Keratinocyte (primary cell): ENCODE measurements at regions not wholly inside any gene's neighbourhood (a gene's known extent, or its start where the extent isn't known, plus 50 kb on each side); places are given as distances from the start of the nearest gene placed in this dataset.
A peak's percentile ranks its signal among the peaks of the same experiment; 100 is the strongest.
"Not testable (repeated sequence)": the region's sequence is repeated elsewhere in the genome, so short reads cannot be mapped to it uniquely, and the experiment has no call there.

Experiments
- DNase-seq: peaks from one replicate; pipeline ENCODE4 v3.0.0-alpha.2; 2011; ENCODE audit warnings: low read depth, missing footprints, low spot score
- FAIRE-seq: peaks from 2 replicates; lab custom pipeline; 2011; peaks lifted over from hg19 to GRCh38; lab: Jason Lieb, UNC
- H2AFZ ChIP-seq: 2 replicates; pipeline ENCODE4 v1.6.0; 2012; ENCODE audit warnings: low read length, control low read depth, inconsistent platforms; ENCODE audit not compliant: control insufficient read depth
- H3K27ac ChIP-seq: 2 replicates; pipeline ENCODE4 v1.5.1; 2011; ENCODE audit warnings: low read length; ENCODE audit not compliant: control insufficient read depth, insufficient read depth
- H3K27me3 ChIP-seq: 3 replicates; pipeline ENCODE4 v1.6.0; 2011; ENCODE audit warnings: low read length; ENCODE audit not compliant: control insufficient read depth, insufficient read depth; ENCODE audit errors: extremely low read depth
- H3K36me3 ChIP-seq, 2 experiments: 2 replicates in 1 of 2; 3 replicates in 1 of 2; pipeline ENCODE4 v1.5.1; 2011; ENCODE audit warnings: low read length in 2 of 2, mild to moderate bottlenecking in 1 of 2; ENCODE audit not compliant: control insufficient read depth in 2 of 2, insufficient read depth in 2 of 2; ENCODE audit errors: extremely low read depth in 1 of 2
- H3K4me1 ChIP-seq: 3 replicates; pipeline ENCODE4 v1.5.1; 2011; ENCODE audit warnings: low read length; ENCODE audit not compliant: control insufficient read depth, insufficient read depth; ENCODE audit errors: extremely low read depth
- H3K4me2 ChIP-seq: 3 replicates; pipeline ENCODE4 v1.6.0; 2011; ENCODE audit warnings: low read depth, low read length; ENCODE audit not compliant: control insufficient read depth, insufficient read depth; ENCODE audit errors: extremely low read depth
- H3K4me3 ChIP-seq, 3 experiments: fragments of 200-600 bp in 1 of 3; sonication (generic) in 1 of 3; 2 replicates in 2 of 3; 3 replicates in 1 of 3; pipeline ENCODE4 v1.5.1; 2011 to 2016; ENCODE audit warnings: low read length in 3 of 3, mild to moderate bottlenecking in 3 of 3, control low read depth in 2 of 3, inconsistent platforms in 1 of 3, low read depth in 1 of 3, mixed read lengths in 1 of 3, mixed run types in 1 of 3, moderate library complexity in 1 of 3; ENCODE audit not compliant: control insufficient read depth in 2 of 3, insufficient read depth in 2 of 3; ENCODE audit errors: extremely low read depth in 1 of 3
- H3K79me2 ChIP-seq: 2 replicates; pipeline ENCODE4 v1.6.0; 2012; ENCODE audit warnings: low read length; ENCODE audit not compliant: control insufficient read depth, insufficient read depth
- H3K9ac ChIP-seq: 3 replicates; pipeline ENCODE4 v1.6.0; 2011; ENCODE audit warnings: low read length; ENCODE audit not compliant: control insufficient read depth, insufficient read depth; ENCODE audit errors: extremely low read depth
- H3K9me1 ChIP-seq: 3 replicates; pipeline ENCODE4 v1.6.0; 2011; ENCODE audit warnings: low read length; ENCODE audit not compliant: control insufficient read depth, insufficient read depth; ENCODE audit errors: extremely low read depth
- H3K9me3 ChIP-seq: 2 replicates; pipeline ENCODE4 v1.5.1; 2012; ENCODE audit warnings: low read depth, low read length; ENCODE audit not compliant: control insufficient read depth
- H4K20me1 ChIP-seq: 3 replicates; pipeline ENCODE4 v1.6.0; 2011; ENCODE audit warnings: low read length; ENCODE audit not compliant: control insufficient read depth, insufficient read depth; ENCODE audit errors: extremely low read depth
- EZH2 ChIP-seq: IDR thresholded peaks from one replicate; pipeline ENCODE4 v1.6.1; 2012; ENCODE audit warnings: inconsistent platforms, mild to moderate bottlenecking, low read length, moderate library complexity
- dilution Hi-C: fragments of 300-500 bp; cut with MboI; formaldehyde crosslinking; loops from one replicate; pipeline ENCODE4 v1.7.0; 2020; ENCODE audit warnings: low sequenced_read_pairs; ENCODE audit not compliant: extremely low pct_ligation_motif_present
- TF ChIP-seq, protein P1 (sequence below), 3 experiments: IDR thresholded peaks in 1 of 3; conservative IDR thresholded peaks in 1 of 3; optimal IDR thresholded peaks in 1 of 3; 2 replicates in 2 of 3; 3 replicates in 1 of 3; pipeline versions ENCODE3 to v1.5.1; 2011; ENCODE audit warnings: low read length in 3 of 3, mild to moderate bottlenecking in 3 of 3, moderate library complexity in 2 of 3, control low read depth in 1 of 3, inconsistent platforms in 1 of 3; ENCODE audit not compliant: insufficient read depth in 2 of 3; ENCODE audit errors: extremely low read depth in 1 of 3

DNA sequence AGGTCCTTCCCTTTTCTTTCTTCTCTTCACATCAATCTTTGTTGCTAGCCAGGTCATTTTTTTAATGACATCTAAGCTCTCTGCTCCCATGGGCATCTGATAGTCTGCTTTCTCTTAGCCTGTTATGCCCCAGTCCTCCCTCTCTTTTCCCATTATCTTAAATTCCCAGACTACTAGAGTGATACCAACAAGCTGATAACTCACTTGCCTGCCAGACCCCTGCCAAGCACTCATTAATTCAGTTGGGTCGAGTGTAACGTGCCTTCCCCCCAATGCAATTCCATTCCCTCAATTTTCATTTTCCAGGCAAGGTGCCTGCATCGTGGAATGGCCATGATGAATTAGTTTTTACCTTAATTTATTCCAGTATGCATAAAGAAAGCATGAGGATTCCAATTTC lies 450.8 kb upstream of the ADAMTS9 start:
- no peak for DNase-seq
- no peaks in the 10 kb centered on the region for H3K36me3 ChIP-seq
- H3K4me2 ChIP-seq = no peak overlapping the region
- H3K4me1 ChIP-seq = no peaks in the 10 kb centered on the region
- H3K79me2 ChIP-seq = no peaks in the 10 kb centered on the region
- H3K4me3 ChIP-seq = no peak overlapping the region
- no peaks in the 10 kb centered on the region for H3K27me3 ChIP-seq
- TF ChIP-seq EZH2 = no peak
- TF ChIP-seq, protein P1, sequence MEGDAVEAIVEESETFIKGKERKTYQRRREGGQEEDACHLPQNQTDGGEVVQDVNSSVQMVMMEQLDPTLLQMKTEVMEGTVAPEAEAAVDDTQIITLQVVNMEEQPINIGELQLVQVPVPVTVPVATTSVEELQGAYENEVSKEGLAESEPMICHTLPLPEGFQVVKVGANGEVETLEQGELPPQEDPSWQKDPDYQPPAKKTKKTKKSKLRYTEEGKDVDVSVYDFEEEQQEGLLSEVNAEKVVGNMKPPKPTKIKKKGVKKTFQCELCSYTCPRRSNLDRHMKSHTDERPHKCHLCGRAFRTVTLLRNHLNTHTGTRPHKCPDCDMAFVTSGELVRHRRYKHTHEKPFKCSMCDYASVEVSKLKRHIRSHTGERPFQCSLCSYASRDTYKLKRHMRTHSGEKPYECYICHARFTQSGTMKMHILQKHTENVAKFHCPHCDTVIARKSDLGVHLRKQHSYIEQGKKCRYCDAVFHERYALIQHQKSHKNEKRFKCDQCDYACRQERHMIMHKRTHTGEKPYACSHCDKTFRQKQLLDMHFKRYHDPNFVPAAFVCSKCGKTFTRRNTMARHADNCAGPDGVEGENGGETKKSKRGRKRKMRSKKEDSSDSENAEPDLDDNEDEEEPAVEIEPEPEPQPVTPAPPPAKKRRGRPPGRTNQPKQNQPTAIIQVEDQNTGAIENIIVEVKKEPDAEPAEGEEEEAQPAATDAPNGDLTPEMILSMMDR (optimal IDR thresholded peaks at IDR 0.05 in 1 of 3, IDR thresholded peaks at IDR 0.05 in 1 of 3, conservative IDR thresholded peaks at IDR 0.05 in 1 of 3; ENCODE audit: extremely low read depth in 1 of 3, insufficient read depth in 2 of 3, low read length in 3 of 3) = no peak
- H4K20me1 ChIP-seq = no peaks in the 10 kb centered on the region
- dilution Hi-C loops = no loop called here
- H2AFZ ChIP-seq = no peak overlapping the region
- no peak overlapping the region for H3K9ac ChIP-seq
- no peaks in the 10 kb centered on the region for H3K9me1 ChIP-seq
- FAIRE-seq = no peak
- no peaks in the 10 kb centered on the region for H3K9me3 ChIP-seq
- H3K27ac ChIP-seq = no peak overlapping the region

- dilution Hi-C loops, H3K9me1 ChIP-seq, FAIRE-seq, H3K9ac ChIP-seq, H3K27me3 ChIP-seq, H4K20me1 ChIP-seq, H3K4me1 ChIP-seq, H3K36me3 ChIP-seq, H3K79me2 ChIP-seq, H3K27ac ChIP-seq, H2AFZ ChIP-seq, H3K9me3 ChIP-seq, DNase-seq, H3K4me3 ChIP-seq, H3K4me2 ChIP-seq: not testable (repeated sequence)
These were observed 446.0 kb upstream of the ADAMTS9 start for GRCh38 chr3:65133752-65134151.

DNA sequence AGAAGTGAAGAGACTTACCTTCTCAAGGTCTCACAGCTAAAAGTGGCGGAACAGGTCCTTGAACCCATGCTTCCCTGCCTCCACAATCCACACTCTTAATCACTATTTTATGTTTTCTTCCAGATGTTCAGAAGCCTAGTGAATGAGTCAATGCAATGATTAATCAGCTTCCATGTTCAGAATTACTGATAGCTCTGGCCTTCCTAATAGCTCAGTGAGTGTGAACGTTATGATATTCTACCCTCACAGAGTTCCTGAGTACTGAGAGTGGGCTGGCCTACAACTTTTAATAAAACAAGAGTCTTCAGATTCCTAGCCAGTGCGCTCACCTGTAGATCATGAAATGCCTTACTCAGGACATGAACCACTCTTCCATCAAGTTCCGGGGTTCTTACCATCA lies 443.0 kb upstream of the ADAMTS9 start:
- no peak overlapping the region for H3K4me2 ChIP-seq
- FAIRE-seq (peak; percentile 83), DNase-seq (peak; percentile 74)
- H3K9ac ChIP-seq = no peak overlapping the region
- H3K9me3 ChIP-seq = no peaks in the 10 kb centered on the region
- H3K79me2 ChIP-seq = no peaks in the 10 kb centered on the region
- no peaks in the 10 kb centered on the region for H3K36me3 ChIP-seq
- H3K9me1 ChIP-seq = no peaks in the 10 kb centered on the region
- H2AFZ ChIP-seq = no peak overlapping the region
- H3K27ac ChIP-seq = peak overlapping the region; percentile 6
- TF ChIP-seq EZH2 = no peak
- TF ChIP-seq, protein P1 (optimal IDR thresholded peaks at IDR 0.05 in 1 of 3, IDR thresholded peaks at IDR 0.05 in 1 of 3, conservative IDR thresholded peaks at IDR 0.05 in 1 of 3; ENCODE audit: extremely low read depth in 1 of 3, insufficient read depth in 2 of 3, low read length in 3 of 3) = no peak
- no peak overlapping the region for H3K4me3 ChIP-seq
- no peaks in the 10 kb centered on the region for H3K27me3 ChIP-seq
- dilution Hi-C loops = no loop called here
- H3K4me1 ChIP-seq = peaks cover 25% of the 10 kb centered on the region
- H4K20me1 ChIP-seq = no peaks in the 10 kb centered on the region
